ENCODE measurements at regions not wholly inside any gene's neighbourhood (a gene's known extent, or its start where the extent isn't known, plus 50 kb on each side); places are given as distances from the start of the nearest gene placed in this dataset.

DNA sequence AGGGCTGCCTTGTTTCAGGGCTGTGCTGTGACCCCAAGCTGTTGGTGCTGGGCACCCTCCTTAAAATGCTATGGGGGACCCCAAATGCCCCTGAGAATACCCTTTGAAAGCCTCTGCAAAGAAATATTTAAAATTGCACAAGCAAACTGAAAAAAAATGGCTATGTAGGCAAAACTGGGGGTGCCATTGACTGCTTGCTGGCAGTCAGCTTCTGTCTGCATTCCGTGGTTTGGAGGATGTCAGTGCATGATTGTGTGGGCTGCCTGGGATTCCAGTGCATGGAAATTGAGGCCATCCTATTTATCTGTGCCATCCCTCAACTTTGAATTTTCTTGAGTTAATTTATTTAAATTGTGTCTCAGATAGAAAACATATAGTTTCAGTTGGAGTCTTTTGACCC, 113.7 kb upstream of the RTL1 start:
- TF ChIP-seq, protein P1, sequence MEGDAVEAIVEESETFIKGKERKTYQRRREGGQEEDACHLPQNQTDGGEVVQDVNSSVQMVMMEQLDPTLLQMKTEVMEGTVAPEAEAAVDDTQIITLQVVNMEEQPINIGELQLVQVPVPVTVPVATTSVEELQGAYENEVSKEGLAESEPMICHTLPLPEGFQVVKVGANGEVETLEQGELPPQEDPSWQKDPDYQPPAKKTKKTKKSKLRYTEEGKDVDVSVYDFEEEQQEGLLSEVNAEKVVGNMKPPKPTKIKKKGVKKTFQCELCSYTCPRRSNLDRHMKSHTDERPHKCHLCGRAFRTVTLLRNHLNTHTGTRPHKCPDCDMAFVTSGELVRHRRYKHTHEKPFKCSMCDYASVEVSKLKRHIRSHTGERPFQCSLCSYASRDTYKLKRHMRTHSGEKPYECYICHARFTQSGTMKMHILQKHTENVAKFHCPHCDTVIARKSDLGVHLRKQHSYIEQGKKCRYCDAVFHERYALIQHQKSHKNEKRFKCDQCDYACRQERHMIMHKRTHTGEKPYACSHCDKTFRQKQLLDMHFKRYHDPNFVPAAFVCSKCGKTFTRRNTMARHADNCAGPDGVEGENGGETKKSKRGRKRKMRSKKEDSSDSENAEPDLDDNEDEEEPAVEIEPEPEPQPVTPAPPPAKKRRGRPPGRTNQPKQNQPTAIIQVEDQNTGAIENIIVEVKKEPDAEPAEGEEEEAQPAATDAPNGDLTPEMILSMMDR (IDR thresholded peaks at IDR 0.05; ENCODE audit: extremely low read depth in 1 of 2, insufficient read depth in 1 of 2, low read depth in 1 of 2, low read length in 2 of 2): no peak
- TF ChIP-seq POLR2AphosphoS5 (IDR thresholded peaks at IDR 0.05; ENCODE audit: insufficient read depth, low read depth, low read length) (no peak), EZH2 (IDR thresholded peaks at IDR 0.05; ENCODE audit: borderline replicate concordance, low read depth, low read length, severe bottlenecking) (no peak), FOS (IDR thresholded peaks at IDR 0.05; ENCODE audit: borderline replicate concordance, insufficient read depth, low read length) (no peak), POLR2A (IDR thresholded peaks at IDR 0.05; ENCODE audit: low read depth, low read length) (no peak), JUN (IDR thresholded peaks at IDR 0.05; ENCODE audit: borderline replicate concordance, insufficient read depth, insufficient read length, low read depth) (no peak), MYC (IDR thresholded peaks at IDR 0.05; ENCODE audit: low read depth, low read length) (no peak), GATA2 (IDR thresholded peaks at IDR 0.05; ENCODE audit: insufficient read depth, insufficient read length, low read depth, low read length) (no peak)
- TF ChIP-seq, protein P2, sequence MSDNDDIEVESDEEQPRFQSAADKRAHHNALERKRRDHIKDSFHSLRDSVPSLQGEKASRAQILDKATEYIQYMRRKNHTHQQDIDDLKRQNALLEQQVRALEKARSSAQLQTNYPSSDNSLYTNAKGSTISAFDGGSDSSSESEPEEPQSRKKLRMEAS (IDR thresholded peaks at IDR 0.05; ENCODE audit: insufficient read depth, insufficient read length): no peak

Data from endothelial cell of umbilical vein (primary cell).